ENCODE measurements at regions not wholly inside any gene's neighbourhood (a gene's known extent, or its start where the extent isn't known, plus 50 kb on each side); places are given as distances from the start of the nearest gene placed in this dataset.

GRCh38 chr9:99399474-99399873 lies 177.4 kb downstream of the SEC61B start:
- DNase-seq (ENCODE audit: low read depth), result no peak

- no peak for DNase-seq (ENCODE audit: low read depth)
Measured at GRCh38 chr9:99400184-99400731, 178.2 kb downstream of the SEC61B start.

- no peak for DNase-seq (ENCODE audit: low read depth)
Measured at GRCh38 chr9:99401680-99402504, 179.8 kb downstream of the SEC61B start.

GRCh38 chr9:99403371-99403770 lies 181.3 kb downstream of the SEC61B start:
- DNase-seq (ENCODE audit: low read depth), result no peak

- no peak for DNase-seq (ENCODE audit: low read depth)
Measured at GRCh38 chr9:99405359-99405758, 183.3 kb downstream of the SEC61B start.

- DNase-seq (ENCODE audit: low read depth), result no peak
Measured at GRCh38 chr9:99406939-99407338, 184.9 kb downstream of the SEC61B start.

- peak; percentile 54 for DNase-seq (ENCODE audit: low read depth)
Measured at GRCh38 chr9:99411068-99411467, 189.0 kb downstream of the SEC61B start.

- no peak for DNase-seq (ENCODE audit: low read depth)
Measured at GRCh38 chr9:99411479-99412115, 189.5 kb downstream of the SEC61B start.

GRCh38 chr9:99412606-99413005 lies 190.5 kb downstream of the SEC61B start:
- DNase-seq (ENCODE audit: low read depth), result no peak

GRCh38 chr9:99414321-99414720 lies 192.2 kb downstream of the SEC61B start:
- DNase-seq (ENCODE audit: low read depth), result no peak

GRCh38 chr9:99415606-99416005 lies 193.5 kb downstream of the SEC61B start:
- no peak for DNase-seq (ENCODE audit: low read depth)

- peak; percentile 42 for DNase-seq (ENCODE audit: low read depth)
Measured at GRCh38 chr9:99416007-99416406, 193.9 kb downstream of the SEC61B start.

GRCh38 chr9:99419070-99419469 lies 197.0 kb downstream of the SEC61B start:
- no peak for DNase-seq (ENCODE audit: low read depth)

- DNase-seq (ENCODE audit: low read depth), result no peak
Measured at GRCh38 chr9:99421369-99421768, 199.3 kb downstream of the SEC61B start.

- DNase-seq (ENCODE audit: low read depth), result no peak
Measured at GRCh38 chr9:99425124-99425523, 203.0 kb downstream of the SEC61B start.

- DNase-seq (ENCODE audit: low read depth), result no peak
Measured at GRCh38 chr9:99425923-99426842, 204.1 kb downstream of the SEC61B start.

GRCh38 chr9:99427260-99427659 lies 205.2 kb downstream of the SEC61B start:
- DNase-seq (ENCODE audit: low read depth), result no peak

GRCh38 chr9:99430301-99430700 lies 208.2 kb downstream of the SEC61B start:
- peak; percentile 76 for DNase-seq (ENCODE audit: low read depth)

- DNase-seq (ENCODE audit: low read depth), result peak; percentile 81
Measured at GRCh38 chr9:99431103-99431502, 209.0 kb downstream of the SEC61B start.

GRCh38 chr9:99432075-99432474 lies 210.0 kb downstream of the SEC61B start:
- DNase-seq (ENCODE audit: low read depth), result no peak

GRCh38 chr9:99433095-99433494 lies 211.0 kb downstream of the SEC61B start:
- no peak for DNase-seq (ENCODE audit: low read depth)

GRCh38 chr9:99433555-99433954 lies 211.5 kb downstream of the SEC61B start:
- peak; percentile 97 for DNase-seq (ENCODE audit: low read depth)

All from Daoy (cell line).